K562 (cell line): ENCODE measurements at regions not wholly inside any gene's neighbourhood (a gene's known extent, or its start where the extent isn't known, plus 50 kb on each side); places are given as distances from the start of the nearest gene placed in this dataset.

ENCODE experiments used
- CTCF ChIP-seq, 3 experiments: IDR thresholded peaks in 2 of 3; conservative IDR thresholded peaks in 1 of 3; 2 replicates each; pipeline ENCODE4 v1.5.1; 2011 to 2012; ENCODE audit warnings: low read length in 3 of 3, mild to moderate bottlenecking in 3 of 3, control low read depth in 2 of 3, improper control_type of control experiment in 1 of 3, inconsistent platforms in 1 of 3, low read depth in 1 of 3, mixed read lengths in 1 of 3, moderate library complexity in 1 of 3; ENCODE audit not compliant: insufficient read depth in 2 of 3
- E2F5 ChIP-seq: sonication (generic); formaldehyde crosslinking; IDR thresholded peaks from 2 replicates; pipeline ENCODE4 v1.8.0; 2022; ENCODE audit warnings: mild to moderate bottlenecking, missing genetic modification reagents
- EP300 ChIP-seq: IDR thresholded peaks from 2 replicates; pipeline ENCODE4 v1.6.1; 2012; ENCODE audit warnings: low read length, improper control_type of control experiment
- FUS ChIP-seq: fragments of 200-400 bp; formaldehyde crosslinking; optimal IDR thresholded peaks from 2 replicates; pipeline ENCODE3; 2017; ENCODE audit warnings: low read depth, low read length
- POLR2A ChIP-seq: fragments of 450-650 bp; conservative IDR thresholded peaks from 2 replicates; pipeline ENCODE4 v1.6.1; 2016
- RBFOX2 ChIP-seq: fragments of 200-400 bp; formaldehyde crosslinking; IDR thresholded peaks from 2 replicates; pipeline ENCODE4 v1.6.1; 2017; ENCODE audit warnings: low read depth, mild to moderate bottlenecking, low read length, moderate library complexity
- RCOR1 ChIP-seq, 2 experiments: IDR thresholded peaks; 2 replicates each; pipeline ENCODE4 v1.6.1; 2012; ENCODE audit warnings: low read depth in 2 of 2, low read length in 2 of 2, borderline replicate concordance in 1 of 2, improper control_type of control experiment in 1 of 2
- REST ChIP-seq, 2 experiments: fragments of 450-650 bp; formaldehyde crosslinking in 1 of 2; IDR thresholded peaks; 2 replicates each; pipeline versions ENCODE4 v1.4.0 to v1.6.1; 2014 to 2020; ENCODE audit warnings: mild to moderate bottlenecking in 2 of 2, borderline replicate concordance in 1 of 2, low read depth in 1 of 2
- TAF15 ChIP-seq: fragments of 200-400 bp; formaldehyde crosslinking; IDR thresholded peaks from 2 replicates; pipeline ENCODE4 v1.6.1; 2017; ENCODE audit warnings: mild to moderate bottlenecking, low read depth, low read length, moderate library complexity
- ZNF57 ChIP-seq: fragments of 450-650 bp; formaldehyde crosslinking; IDR thresholded peaks from 2 replicates; pipeline ENCODE4 v1.4.0; 2020; ENCODE audit warnings: mild to moderate bottlenecking, moderate library complexity

- no peak for TF ChIP-seq E2F5 (CRISPR knock-in tag)
- no peak for TF ChIP-seq EP300
- no peak for TF ChIP-seq FUS
- TF ChIP-seq POLR2A = no peak
- no peak for TF ChIP-seq REST (IDR thresholded peaks at IDR 0.05; ENCODE audit: borderline replicate concordance)
- TF ChIP-seq REST (CRISPR knock-in tag; IDR thresholded peaks at IDR 0.05; ENCODE audit: low read depth) = no peak
- no peak for TF ChIP-seq CTCF (IDR thresholded peaks at IDR 0.05 in 2 of 3, conservative IDR thresholded peaks at IDR 0.05 in 1 of 3; ENCODE audit: insufficient read depth in 2 of 3, low read depth in 1 of 3, low read length in 3 of 3)
- no peak for TF ChIP-seq RBFOX2
- no peak for TF ChIP-seq ZNF57 (CRISPR knock-in tag)
- no peak for TF ChIP-seq RCOR1 (IDR thresholded peaks at IDR 0.05; ENCODE audit: borderline replicate concordance in 1 of 2, low read depth in 2 of 2, low read length in 2 of 2)
- no peak for TF ChIP-seq TAF15
These were observed 657.3 kb downstream of the EFNB2 start for GRCh38 chr13:105878119-105878700.
